Keratinocyte (primary cell): ENCODE measurements at regions not wholly inside any gene's neighbourhood (a gene's known extent, or its start where the extent isn't known, plus 50 kb on each side); places are given as distances from the start of the nearest gene placed in this dataset.
A peak's percentile ranks its signal among the peaks of the same experiment; 100 is the strongest.

Experiments
- DNase-seq: peaks from one replicate; pipeline ENCODE4 v3.0.0-alpha.2; 2011; ENCODE audit warnings: low read depth, missing footprints, low spot score
- FAIRE-seq: peaks from 2 replicates; lab custom pipeline; 2011; peaks lifted over from hg19 to GRCh38; lab: Jason Lieb, UNC
- H2AFZ ChIP-seq: 2 replicates; pipeline ENCODE4 v1.6.0; 2012; ENCODE audit warnings: low read length, control low read depth, inconsistent platforms; ENCODE audit not compliant: control insufficient read depth
- H3K27ac ChIP-seq: 2 replicates; pipeline ENCODE4 v1.5.1; 2011; ENCODE audit warnings: low read length; ENCODE audit not compliant: control insufficient read depth, insufficient read depth
- H3K27me3 ChIP-seq: 3 replicates; pipeline ENCODE4 v1.6.0; 2011; ENCODE audit warnings: low read length; ENCODE audit not compliant: control insufficient read depth, insufficient read depth; ENCODE audit errors: extremely low read depth
- H3K36me3 ChIP-seq, 2 experiments: 2 replicates in 1 of 2; 3 replicates in 1 of 2; pipeline ENCODE4 v1.5.1; 2011; ENCODE audit warnings: low read length in 2 of 2, mild to moderate bottlenecking in 1 of 2; ENCODE audit not compliant: control insufficient read depth in 2 of 2, insufficient read depth in 2 of 2; ENCODE audit errors: extremely low read depth in 1 of 2
- H3K4me1 ChIP-seq: 3 replicates; pipeline ENCODE4 v1.5.1; 2011; ENCODE audit warnings: low read length; ENCODE audit not compliant: control insufficient read depth, insufficient read depth; ENCODE audit errors: extremely low read depth
- H3K4me2 ChIP-seq: 3 replicates; pipeline ENCODE4 v1.6.0; 2011; ENCODE audit warnings: low read depth, low read length; ENCODE audit not compliant: control insufficient read depth, insufficient read depth; ENCODE audit errors: extremely low read depth
- H3K4me3 ChIP-seq, 3 experiments: fragments of 200-600 bp in 1 of 3; sonication (generic) in 1 of 3; 2 replicates in 2 of 3; 3 replicates in 1 of 3; pipeline ENCODE4 v1.5.1; 2011 to 2016; ENCODE audit warnings: low read length in 3 of 3, mild to moderate bottlenecking in 3 of 3, control low read depth in 2 of 3, inconsistent platforms in 1 of 3, low read depth in 1 of 3, mixed read lengths in 1 of 3, mixed run types in 1 of 3, moderate library complexity in 1 of 3; ENCODE audit not compliant: control insufficient read depth in 2 of 3, insufficient read depth in 2 of 3; ENCODE audit errors: extremely low read depth in 1 of 3
- H3K79me2 ChIP-seq: 2 replicates; pipeline ENCODE4 v1.6.0; 2012; ENCODE audit warnings: low read length; ENCODE audit not compliant: control insufficient read depth, insufficient read depth
- H3K9ac ChIP-seq: 3 replicates; pipeline ENCODE4 v1.6.0; 2011; ENCODE audit warnings: low read length; ENCODE audit not compliant: control insufficient read depth, insufficient read depth; ENCODE audit errors: extremely low read depth
- H3K9me1 ChIP-seq: 3 replicates; pipeline ENCODE4 v1.6.0; 2011; ENCODE audit warnings: low read length; ENCODE audit not compliant: control insufficient read depth, insufficient read depth; ENCODE audit errors: extremely low read depth
- H3K9me3 ChIP-seq: 2 replicates; pipeline ENCODE4 v1.5.1; 2012; ENCODE audit warnings: low read depth, low read length; ENCODE audit not compliant: control insufficient read depth
- H4K20me1 ChIP-seq: 3 replicates; pipeline ENCODE4 v1.6.0; 2011; ENCODE audit warnings: low read length; ENCODE audit not compliant: control insufficient read depth, insufficient read depth; ENCODE audit errors: extremely low read depth
- CTCF ChIP-seq, 3 experiments: IDR thresholded peaks in 1 of 3; conservative IDR thresholded peaks in 1 of 3; optimal IDR thresholded peaks in 1 of 3; 2 replicates in 2 of 3; 3 replicates in 1 of 3; pipeline versions ENCODE3 to v1.5.1; 2011; ENCODE audit warnings: low read length in 3 of 3, mild to moderate bottlenecking in 3 of 3, moderate library complexity in 2 of 3, control low read depth in 1 of 3, inconsistent platforms in 1 of 3; ENCODE audit not compliant: insufficient read depth in 2 of 3; ENCODE audit errors: extremely low read depth in 1 of 3
- EZH2 ChIP-seq: IDR thresholded peaks from one replicate; pipeline ENCODE4 v1.6.1; 2012; ENCODE audit warnings: inconsistent platforms, mild to moderate bottlenecking, low read length, moderate library complexity
- dilution Hi-C: fragments of 300-500 bp; cut with MboI; formaldehyde crosslinking; loops from one replicate; pipeline ENCODE4 v1.7.0; 2020; ENCODE audit warnings: low sequenced_read_pairs; ENCODE audit not compliant: extremely low pct_ligation_motif_present

- Histone ChIP-seq H3K9me1 (no peaks in the 10 kb centered on the region), H3K36me3 (no peaks in the 10 kb centered on the region), H3K4me2 (no peak overlapping the region), H3K4me1 (peaks cover 10% of the 10 kb centered on the region), H3K9ac (no peak overlapping the region), H3K27ac (no peak overlapping the region), H2AFZ (peak overlapping the region; percentile 16), H3K27me3 (no peaks in the 10 kb centered on the region), H3K4me3 (no peak overlapping the region), H3K79me2 (no peaks in the 10 kb centered on the region), H3K9me3 (no peaks in the 10 kb centered on the region), H4K20me1 (no peaks in the 10 kb centered on the region)
- DNase-seq = no peak
- FAIRE-seq = peak; percentile 39
- TF ChIP-seq CTCF (optimal IDR thresholded peaks at IDR 0.05 in 1 of 3, IDR thresholded peaks at IDR 0.05 in 1 of 3, conservative IDR thresholded peaks at IDR 0.05 in 1 of 3; ENCODE audit: extremely low read depth in 1 of 3, insufficient read depth in 2 of 3, low read length in 3 of 3) = no peak
- no peak for TF ChIP-seq EZH2
- dilution Hi-C loops = no loop called here
Observed at GRCh38 chr7:31267486-31267885, 73.0 kb downstream of the NEUROD6 start.

- H3K9ac ChIP-seq = no peak overlapping the region
- DNase-seq (no peak), FAIRE-seq (peak; percentile 23)
- H3K79me2 ChIP-seq = no peaks in the 10 kb centered on the region
- peaks cover 10% of the 10 kb centered on the region for H3K4me1 ChIP-seq
- no peaks in the 10 kb centered on the region for H3K9me3 ChIP-seq
- TF ChIP-seq EZH2 = no peak
- TF ChIP-seq CTCF (optimal IDR thresholded peaks at IDR 0.05 in 1 of 3, IDR thresholded peaks at IDR 0.05 in 1 of 3, conservative IDR thresholded peaks at IDR 0.05 in 1 of 3; ENCODE audit: extremely low read depth in 1 of 3, insufficient read depth in 2 of 3, low read length in 3 of 3) = no peak
- no peaks in the 10 kb centered on the region for H4K20me1 ChIP-seq
- H3K27me3 ChIP-seq = no peaks in the 10 kb centered on the region
- dilution Hi-C loops = no loop called here
- H3K9me1 ChIP-seq = no peaks in the 10 kb centered on the region
- H3K36me3 ChIP-seq = no peaks in the 10 kb centered on the region
- peak overlapping the region; percentile 61 for H3K4me2 ChIP-seq
- H3K27ac ChIP-seq = no peak overlapping the region
- no peak overlapping the region for H3K4me3 ChIP-seq
- no peak overlapping the region for H2AFZ ChIP-seq
Observed at GRCh38 chr7:31263338-31263737, 77.2 kb downstream of the NEUROD6 start.
